GM12865 (cell line): ENCODE measurements at regions not wholly inside any gene's neighbourhood (a gene's known extent, or its start where the extent isn't known, plus 50 kb on each side); places are given as distances from the start of the nearest gene placed in this dataset.

Experiments used
- DNase-seq: peaks from one replicate; pipeline ENCODE4 v3.0.0; 2010; ENCODE audit warnings: low read depth
- H3K4me3 ChIP-seq: 2 replicates; pipeline ENCODE4 v1.5.1; 2011; ENCODE audit warnings: mild to moderate bottlenecking, low read depth, low read length, control low read depth
- TF ChIP-seq, protein P1 (sequence below): IDR thresholded peaks from 2 replicates; pipeline ENCODE4 v1.5.1; 2011; ENCODE audit warnings: low read length, control low read depth, low read depth, inconsistent platforms; ENCODE audit not compliant: insufficient read depth; ENCODE audit errors: missing control alignments

DNA sequence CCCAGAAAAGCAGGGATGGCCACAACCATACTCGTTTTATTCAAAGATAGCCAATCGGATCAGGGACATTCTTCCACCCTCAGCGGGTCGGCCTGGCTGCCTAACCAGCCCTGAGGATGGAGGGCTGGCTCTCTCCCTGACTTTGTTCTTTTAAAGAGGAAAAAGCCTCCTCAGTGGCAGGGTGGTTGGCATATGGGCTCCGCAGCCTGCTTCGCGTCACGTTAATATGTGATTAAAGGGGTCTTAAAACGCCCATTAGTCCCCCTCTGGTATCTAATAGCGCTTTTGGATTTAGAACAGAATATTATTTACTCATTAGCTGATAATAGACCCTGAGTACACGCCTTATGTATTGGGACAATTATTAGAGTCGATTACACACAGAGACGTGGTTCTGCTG lies 199.4 kb downstream of the PHETA1 start:
- no peak for DNase-seq
- TF ChIP-seq, protein P1, sequence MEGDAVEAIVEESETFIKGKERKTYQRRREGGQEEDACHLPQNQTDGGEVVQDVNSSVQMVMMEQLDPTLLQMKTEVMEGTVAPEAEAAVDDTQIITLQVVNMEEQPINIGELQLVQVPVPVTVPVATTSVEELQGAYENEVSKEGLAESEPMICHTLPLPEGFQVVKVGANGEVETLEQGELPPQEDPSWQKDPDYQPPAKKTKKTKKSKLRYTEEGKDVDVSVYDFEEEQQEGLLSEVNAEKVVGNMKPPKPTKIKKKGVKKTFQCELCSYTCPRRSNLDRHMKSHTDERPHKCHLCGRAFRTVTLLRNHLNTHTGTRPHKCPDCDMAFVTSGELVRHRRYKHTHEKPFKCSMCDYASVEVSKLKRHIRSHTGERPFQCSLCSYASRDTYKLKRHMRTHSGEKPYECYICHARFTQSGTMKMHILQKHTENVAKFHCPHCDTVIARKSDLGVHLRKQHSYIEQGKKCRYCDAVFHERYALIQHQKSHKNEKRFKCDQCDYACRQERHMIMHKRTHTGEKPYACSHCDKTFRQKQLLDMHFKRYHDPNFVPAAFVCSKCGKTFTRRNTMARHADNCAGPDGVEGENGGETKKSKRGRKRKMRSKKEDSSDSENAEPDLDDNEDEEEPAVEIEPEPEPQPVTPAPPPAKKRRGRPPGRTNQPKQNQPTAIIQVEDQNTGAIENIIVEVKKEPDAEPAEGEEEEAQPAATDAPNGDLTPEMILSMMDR: no peak
- H3K4me3 ChIP-seq: no peak overlapping the region

DNA sequence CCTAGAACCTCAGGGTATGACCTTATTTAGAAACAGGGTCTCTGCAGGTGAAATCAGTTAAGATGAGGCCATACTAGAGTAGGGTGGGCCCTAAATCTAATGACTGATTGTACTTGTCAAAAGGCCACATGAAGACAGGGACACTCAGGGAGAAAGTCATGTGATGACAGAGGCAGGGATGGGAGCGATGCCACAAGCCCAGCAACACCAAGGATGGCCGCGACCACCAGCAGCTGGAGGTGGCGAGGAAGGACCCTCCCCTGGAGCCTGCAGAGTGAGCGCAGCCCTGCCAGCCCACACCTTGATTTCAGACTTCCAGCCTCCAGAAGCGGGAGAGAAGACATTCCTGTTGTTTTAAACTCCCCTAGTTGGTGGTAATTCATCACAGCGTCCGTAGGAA lies 199.9 kb downstream of the PHETA1 start:
- TF ChIP-seq, protein P1: no peak
- H3K4me3 ChIP-seq: no peak overlapping the region
- DNase-seq: no peak

DNA sequence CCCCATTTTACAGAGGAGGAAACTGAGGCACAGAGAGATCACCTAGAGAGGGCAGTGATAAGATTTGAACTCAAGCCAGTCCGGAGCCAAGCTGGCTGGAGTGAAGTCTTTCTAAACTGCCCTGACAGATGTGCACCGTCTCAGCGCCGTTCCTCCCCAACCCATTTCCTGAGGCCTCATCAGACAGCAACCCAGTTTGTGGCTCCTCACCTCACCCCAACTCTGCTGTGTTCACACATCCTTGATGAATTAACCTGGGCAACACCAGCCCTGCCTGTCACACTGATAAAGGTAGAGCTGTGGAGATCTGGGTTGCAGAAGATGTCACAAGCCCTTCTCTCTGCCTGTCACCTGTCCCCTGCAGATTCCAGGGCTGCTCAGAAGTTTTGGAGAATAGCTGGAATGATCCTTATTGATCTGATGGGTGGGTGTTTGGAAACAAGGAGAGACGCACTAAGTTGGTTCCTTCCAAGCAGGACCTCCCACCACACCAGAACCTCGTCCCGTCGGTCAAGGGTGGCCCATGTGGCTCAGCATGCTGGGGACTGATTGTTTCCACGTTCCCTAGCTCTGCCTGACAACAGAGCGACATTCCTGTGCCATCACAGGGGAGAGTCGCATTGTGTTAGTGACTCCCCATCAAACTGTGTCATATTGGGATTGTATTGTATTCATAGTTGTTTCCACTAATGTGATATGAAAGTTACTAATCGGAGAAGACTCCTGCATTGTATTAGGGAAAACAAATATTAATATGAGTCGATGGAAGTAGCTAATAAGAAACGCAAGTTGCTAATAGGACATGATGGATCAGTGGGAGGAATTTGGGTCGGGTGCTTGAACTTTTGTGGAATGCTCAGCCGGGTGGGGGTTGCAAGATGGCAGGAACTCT lies 200.6 kb downstream of the PHETA1 start:
- DNase-seq: no peak
- TF ChIP-seq, protein P1: no peak
- no peak overlapping the region for H3K4me3 ChIP-seq

DNA sequence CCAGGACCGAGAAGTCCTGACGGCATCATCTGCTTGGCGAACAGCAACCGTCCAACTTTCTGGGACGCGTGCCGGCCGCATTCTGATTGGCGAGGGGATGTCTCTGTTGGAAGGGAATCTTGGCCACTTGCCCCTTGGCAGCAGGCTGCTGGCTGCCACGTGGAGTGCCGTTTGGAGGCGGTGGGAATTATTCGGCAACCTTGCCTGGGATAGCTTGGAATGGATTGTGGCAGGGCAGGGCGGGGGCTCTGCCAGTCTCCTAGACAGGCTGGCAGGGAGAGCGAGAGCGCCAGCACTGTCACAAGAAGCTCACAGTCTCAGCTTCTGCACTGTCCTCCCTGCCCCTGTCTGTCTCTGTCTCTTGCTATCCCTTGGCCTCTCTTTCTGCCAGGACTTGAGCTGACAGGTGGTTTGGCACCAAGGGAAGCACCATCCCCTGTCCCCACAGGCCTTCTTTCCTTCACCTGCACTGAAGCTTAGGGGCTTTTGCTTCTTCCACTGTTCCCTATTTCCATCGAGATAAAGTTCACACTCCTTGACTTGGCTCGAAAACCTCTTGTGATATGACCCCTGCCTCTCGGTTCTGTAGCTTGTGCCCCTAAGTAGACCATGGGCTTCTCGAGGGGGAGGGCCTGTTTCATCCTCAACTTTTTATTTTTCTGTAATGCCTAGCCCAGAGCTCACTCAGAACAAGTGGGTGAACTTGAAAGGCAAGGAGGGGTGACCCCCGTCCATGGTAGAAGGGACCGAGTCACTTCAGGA lies 201.9 kb downstream of the PHETA1 start:
- DNase-seq: no peak
- TF ChIP-seq, protein P1: no peak
- H3K4me3 ChIP-seq: no peak overlapping the region

DNA sequence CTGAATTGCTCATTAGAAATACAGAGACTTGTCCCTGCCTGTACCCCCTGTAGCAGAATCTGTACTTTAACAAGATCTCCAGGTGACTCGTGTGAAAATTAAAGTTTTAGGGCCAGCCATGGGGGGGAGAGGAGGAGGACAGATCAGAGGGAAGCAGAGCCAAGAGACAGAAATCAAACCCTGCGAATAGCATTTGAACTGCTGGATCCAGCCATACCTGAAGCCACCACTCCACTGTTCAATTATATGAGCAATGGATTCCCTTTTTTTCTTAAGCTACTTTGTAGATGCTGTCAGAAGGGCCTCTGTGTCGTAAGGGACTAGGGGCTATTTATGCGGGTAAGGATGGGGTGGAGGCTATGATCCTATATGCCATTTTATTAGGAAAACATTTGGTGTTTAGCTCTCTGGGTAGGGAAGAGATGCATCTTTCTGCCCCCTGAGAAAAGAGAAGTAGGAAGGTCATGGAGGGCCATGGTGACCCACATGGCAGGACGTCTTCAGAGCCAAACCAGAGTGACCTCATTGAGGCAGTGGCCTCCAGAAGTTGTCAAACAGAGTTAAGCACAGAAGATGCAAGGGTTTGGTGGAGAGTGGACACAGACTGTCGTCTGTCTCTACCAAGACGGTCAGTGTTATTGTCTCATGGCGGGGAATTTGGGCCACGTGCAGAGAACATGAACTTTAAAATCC lies 203.9 kb downstream of the PHETA1 start:
- DNase-seq: no peak

DNA sequence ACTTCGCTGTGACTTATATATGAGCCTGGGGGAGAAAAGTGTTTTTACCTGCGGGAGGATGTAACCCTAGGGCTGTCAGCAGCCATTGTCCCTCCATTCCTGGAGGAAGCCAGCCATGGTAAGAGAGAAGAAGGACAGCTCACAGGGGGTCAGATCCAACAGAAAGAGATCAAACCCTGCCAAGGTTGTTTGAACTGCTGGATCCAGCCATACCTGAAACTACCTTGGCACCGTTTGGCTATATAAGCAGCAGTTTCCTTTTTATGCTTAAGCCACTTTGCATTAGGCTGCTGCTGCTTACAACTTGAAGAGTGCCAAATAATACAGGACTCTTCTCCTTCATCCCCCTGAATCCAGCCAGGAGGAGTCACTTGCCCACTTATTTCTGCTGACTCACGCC lies 205.5 kb downstream of the PHETA1 start:
- no peak for DNase-seq
- TF ChIP-seq, protein P1: no peak
- H3K4me3 ChIP-seq: no peak overlapping the region

More for the DNA sequence above, 203.9 kb downstream of the PHETA1 start:
- H3K4me3 ChIP-seq: no peak overlapping the region
- TF ChIP-seq, protein P1: no peak
